ACHN (cell line): ENCODE measurements at regions not wholly inside any gene's neighbourhood (a gene's known extent, or its start where the extent isn't known, plus 50 kb on each side); places are given as distances from the start of the nearest gene placed in this dataset.
"Not testable (repeated sequence)": the region's sequence is repeated elsewhere in the genome, so short reads cannot be mapped to it uniquely, and the experiment has no call there.

Experiments used
- DNase-seq: peaks from one replicate; pipeline ENCODE4 v3.0.0-alpha.2; 2015
- in situ Hi-C: cut with HindIII; loops from 2 replicates; pipeline ENCODE4 v1.10.0; 2017; ENCODE audit warnings: low sequenced_read_pairs, low pct_ligation_motif_present, low pct_unique_long_range_greater_than_20kb

GRCh38 chr3:166519443-166519842 is 682.2 kb upstream of the BCHE start:
- in situ Hi-C loops, result no loop called here

DNA sequence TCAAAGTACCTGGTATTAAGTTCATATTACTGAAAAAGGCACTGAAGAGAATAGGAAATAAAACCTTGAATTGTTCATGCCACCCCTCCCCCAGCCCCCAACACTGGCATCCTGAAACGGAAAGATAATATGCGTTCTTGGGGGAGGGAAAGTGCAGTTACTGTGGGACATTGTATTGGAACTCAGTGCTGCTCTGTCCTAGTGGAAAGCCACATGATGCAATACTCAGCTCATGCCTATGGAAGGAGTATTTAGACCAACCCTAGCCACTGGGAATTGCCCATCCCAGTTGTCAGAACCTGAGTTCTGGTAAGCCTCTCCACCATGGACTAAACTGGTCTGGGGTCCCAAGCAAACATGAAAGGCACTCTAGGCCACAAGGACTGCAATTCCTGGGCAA is 680.8 kb upstream of the BCHE start:
- no peak for DNase-seq
- in situ Hi-C loops, result no loop called here

More at GRCh38 chr3:166519443-166519842, 682.2 kb upstream of the BCHE start:
- DNase-seq, result no peak

- DNase-seq, result no peak
- in situ Hi-C loops, result no loop called here
Observed at GRCh38 chr3:166510382-166510781, 673.2 kb upstream of the BCHE start.

- in situ Hi-C loops, DNase-seq: not testable (repeated sequence)
Observed at GRCh38 chr3:166500420-166500819, 663.2 kb upstream of the BCHE start.

GRCh38 chr3:166499636-166500035 is 662.4 kb upstream of the BCHE start:
- in situ Hi-C loops, result no loop called here

DNA sequence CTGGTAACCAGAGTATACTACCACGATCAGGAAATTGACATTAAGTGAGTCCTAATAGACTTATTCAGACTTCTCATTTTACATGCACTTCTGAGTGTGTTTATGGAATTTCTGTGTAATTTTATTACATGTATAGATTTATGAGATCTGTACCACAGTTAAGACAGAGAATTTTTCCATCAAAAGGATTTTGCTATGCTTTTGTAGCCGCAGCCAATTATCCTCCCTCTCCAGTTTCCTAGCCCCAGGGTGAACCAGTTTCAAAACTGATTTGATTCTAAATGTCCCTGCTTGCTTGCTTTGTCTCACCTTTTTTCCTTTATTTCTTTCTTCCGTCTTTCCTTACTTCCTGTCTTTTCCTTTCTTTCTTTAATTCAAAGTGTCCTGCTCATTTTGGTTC is 661.2 kb upstream of the BCHE start:
- in situ Hi-C loops, result no loop called here

More at GRCh38 chr3:166499636-166500035, 662.4 kb upstream of the BCHE start:
- DNase-seq, result no peak

DNA sequence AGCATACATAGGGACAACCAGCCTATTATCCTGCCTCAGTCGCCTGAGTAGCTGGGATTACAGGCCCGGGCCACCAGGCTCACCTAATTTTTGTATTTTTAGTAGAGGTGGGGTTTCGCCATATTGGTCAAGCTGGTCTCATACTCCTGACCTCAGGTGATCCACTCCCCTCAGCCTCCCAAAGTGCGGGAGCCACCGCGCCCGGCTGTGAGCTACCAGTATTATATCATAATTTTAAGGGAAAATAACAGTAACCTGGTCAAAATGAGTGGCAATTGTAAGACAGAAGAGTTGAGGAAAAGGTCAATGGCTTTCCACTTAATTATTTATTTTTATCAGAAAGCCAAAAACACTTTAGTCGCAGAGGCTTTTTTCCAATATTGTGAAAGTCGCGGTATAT is 652.6 kb upstream of the BCHE start:
- in situ Hi-C loops, result no loop called here
- DNase-seq, result no peak

More for the DNA sequence above, 661.2 kb upstream of the BCHE start:
- no peak for DNase-seq

DNA sequence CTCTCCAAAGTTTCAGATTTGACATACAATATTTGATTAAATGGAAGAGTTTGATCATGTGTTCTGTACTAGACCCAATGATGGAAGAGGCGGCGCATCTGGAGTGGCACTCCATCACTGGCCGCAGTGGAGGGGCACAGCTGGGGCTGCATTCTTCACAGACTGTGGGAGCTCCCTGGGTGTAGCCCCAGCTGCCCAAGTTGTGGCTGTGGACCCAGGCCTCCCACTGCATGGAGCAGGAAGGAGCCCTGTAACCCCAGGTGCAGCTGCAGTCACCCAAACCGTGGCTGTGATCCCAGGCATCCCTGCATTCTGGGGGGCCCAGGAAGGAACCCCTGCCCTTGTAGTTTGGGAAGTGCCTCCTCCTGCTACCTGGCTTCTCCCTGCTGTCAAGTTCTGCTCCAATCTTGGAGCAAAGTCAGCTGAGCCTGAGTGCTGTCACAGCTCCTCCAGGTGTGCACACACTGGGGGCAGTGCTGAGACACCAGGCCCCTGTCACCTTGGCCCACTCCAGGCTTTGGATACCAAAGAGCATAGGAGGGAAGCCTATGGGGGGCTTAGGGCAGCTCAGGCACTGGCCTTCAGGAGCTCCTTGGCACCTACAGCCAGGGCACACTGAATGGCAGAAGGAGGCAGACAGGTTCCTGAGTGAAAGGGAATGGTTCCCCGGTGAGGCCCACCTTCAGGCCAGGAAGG is 651.9 kb upstream of the BCHE start:
- DNase-seq, result no peak
- in situ Hi-C loops, result no loop called here

GRCh38 chr3:166484470-166484869 is 647.2 kb upstream of the BCHE start:
- in situ Hi-C loops, result no loop called here
- DNase-seq, result no peak

GRCh38 chr3:166481340-166481739 is 644.1 kb upstream of the BCHE start:
- DNase-seq, result no peak
- in situ Hi-C loops, result no loop called here

- in situ Hi-C loops, result no loop called here
- no peak for DNase-seq
Observed at GRCh38 chr3:166478356-166478755, 641.1 kb upstream of the BCHE start.

- in situ Hi-C loops, result no loop called here
- no peak for DNase-seq
Observed at GRCh38 chr3:166473501-166473900, 636.3 kb upstream of the BCHE start.

- in situ Hi-C loops, result no loop called here
- no peak for DNase-seq
Observed at GRCh38 chr3:166472015-166472414, 634.8 kb upstream of the BCHE start.

DNA sequence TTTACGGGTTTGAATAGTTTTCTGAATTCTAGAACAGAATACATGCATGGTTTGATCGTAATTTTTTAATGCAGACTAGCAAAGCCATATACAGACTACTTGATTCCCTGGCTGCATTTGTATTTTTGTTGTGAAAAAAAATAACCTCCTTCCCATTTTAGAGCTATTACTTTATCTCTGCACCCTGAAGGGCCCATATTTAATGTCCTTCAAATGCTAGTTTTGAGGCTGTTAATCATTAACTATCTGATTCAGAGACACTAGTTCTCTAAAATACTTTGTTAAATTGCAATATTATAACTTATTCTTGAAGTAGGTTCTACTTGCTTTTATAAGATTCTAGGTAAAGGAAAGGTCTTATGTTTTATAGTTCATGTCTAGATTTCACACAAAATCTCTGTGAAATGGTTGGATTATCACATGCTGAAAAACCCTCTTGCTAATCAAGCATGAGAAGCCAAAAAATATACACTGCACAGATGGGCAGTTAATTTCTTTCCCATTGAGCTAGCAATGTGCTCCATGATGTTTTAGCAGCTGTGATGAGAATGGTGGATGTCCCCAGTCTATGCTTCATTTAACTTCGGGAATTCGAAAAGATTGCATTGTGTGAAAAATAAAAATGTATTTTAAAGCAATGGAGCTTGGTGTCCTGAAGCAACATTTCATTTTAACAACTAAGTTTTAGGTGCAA is 634.0 kb upstream of the BCHE start:
- DNase-seq, result peak; percentile 10
- in situ Hi-C loops, result no loop called here

DNA sequence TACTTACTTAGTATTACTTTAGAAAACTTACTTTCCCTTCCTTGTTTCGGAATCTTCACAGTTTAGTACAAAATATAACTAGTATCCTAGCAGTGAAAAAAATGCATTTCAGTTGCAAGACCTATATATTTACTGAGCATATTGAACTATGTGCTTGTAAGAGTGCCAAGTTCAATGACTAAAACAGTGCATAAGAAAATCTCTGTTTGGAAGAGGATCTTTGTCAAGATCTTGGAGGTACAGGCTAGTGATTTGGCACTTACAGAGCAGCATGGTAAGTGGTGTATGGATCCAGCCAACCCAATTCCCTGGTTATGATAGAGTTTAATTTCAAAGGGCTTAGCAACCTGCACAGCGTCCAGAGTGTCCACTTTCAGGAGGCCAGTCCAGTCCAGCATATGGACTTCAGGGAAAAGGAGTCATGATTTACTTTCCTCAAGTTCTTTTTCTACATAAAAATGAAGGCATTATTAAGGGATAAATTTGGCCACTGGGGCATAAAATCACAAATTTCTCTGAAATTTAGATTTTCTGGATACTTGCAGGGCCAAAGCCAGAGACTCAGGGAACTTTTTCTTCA is 625.8 kb upstream of the BCHE start:
- in situ Hi-C loops, result no loop called here
- DNase-seq, result no peak

- in situ Hi-C loops, result no loop called here
- DNase-seq, result no peak
Observed at GRCh38 chr3:166461626-166462025, 624.4 kb upstream of the BCHE start.

DNA sequence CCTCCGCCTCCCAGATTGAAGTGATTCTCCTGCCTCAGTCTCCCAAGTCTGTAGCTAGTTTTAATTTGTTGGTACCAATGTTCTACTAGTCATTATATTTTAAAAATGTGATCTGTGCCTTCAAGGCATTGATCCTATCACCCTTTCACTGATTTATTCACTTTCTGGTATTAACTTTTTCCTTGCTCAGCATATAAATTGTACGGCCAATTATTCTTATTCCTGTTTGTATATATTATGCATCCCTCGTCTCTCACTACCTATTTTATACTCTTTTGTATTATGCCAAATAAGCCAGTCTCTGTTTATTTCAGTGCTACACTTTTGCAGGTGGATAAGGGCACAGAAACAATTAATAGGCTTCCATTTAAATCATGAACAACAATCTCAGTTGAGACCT is 620.2 kb upstream of the BCHE start:
- DNase-seq, result no peak
- in situ Hi-C loops, result no loop called here

DNA sequence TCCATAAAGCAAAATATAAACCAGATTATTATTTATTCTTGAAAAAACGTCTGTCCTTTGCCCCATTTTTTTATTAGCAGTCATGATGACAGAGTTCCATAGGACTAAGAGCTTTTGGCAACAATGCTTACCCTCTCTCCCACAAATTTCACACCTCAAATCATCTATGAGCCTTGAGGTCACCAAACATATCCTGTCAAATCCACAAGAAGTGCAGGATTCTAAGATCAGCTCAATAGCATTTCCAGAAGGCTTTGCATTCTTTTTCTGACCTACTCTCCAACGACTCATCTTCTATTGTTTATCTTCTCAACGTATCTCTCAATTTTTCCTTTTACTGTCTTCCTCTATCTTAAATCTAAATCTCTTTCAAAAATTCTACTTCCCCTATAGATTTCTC is 619.1 kb upstream of the BCHE start:
- no peak for DNase-seq
- in situ Hi-C loops, result no loop called here

DNA sequence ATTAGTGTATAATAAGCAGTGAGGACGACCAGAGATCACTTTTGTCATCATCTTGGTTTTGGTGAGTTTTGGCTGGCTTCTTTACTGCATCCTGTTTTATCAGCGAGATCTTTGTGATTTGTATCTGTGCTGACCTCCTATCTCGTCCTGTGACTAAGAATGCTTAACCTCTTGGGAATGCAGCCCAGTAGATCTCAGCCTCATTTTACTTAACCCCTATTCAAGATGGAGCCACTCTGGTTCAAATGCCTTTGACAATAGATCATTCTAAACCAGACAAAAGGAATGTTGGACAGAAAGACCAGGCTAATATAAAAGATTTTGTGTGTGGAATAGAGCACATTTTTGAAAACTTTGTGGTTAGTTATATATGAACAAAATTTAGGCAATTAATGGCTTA is 618.5 kb upstream of the BCHE start:
- in situ Hi-C loops, result no loop called here
- no peak for DNase-seq

GRCh38 chr3:166453478-166453877 is 616.3 kb upstream of the BCHE start:
- no peak for DNase-seq
- in situ Hi-C loops, result no loop called here
